Endothelial cell of umbilical vein (primary cell): ENCODE measurements at regions not wholly inside any gene's neighbourhood (a gene's known extent, or its start where the extent isn't known, plus 50 kb on each side); places are given as distances from the start of the nearest gene placed in this dataset.

Source experiments
- BruUV-seq: library from RNA; stranded (reverse); fragments of 400-500 nt; replicated peaks from 2 replicates; lab custom pipeline; 2021; lab: Mats Ljungman, UMichigan
- CTCF ChIA-PET: fragments of 300-600, 350-600 bp; sonication (Branson Sonifier 250); formaldehyde crosslinking; loops from one replicate; lab custom pipeline; 2021; ENCODE audit warnings: antibody characterized with exemption, inconsistent platforms; lab: Charles Lee
- POLR2A ChIA-PET: fragments of 300-600, 350-600 bp; sonication (Branson Sonifier 250); formaldehyde crosslinking; loops from one replicate; lab custom pipeline; 2021; ENCODE audit warnings: antibody characterized with exemption, inconsistent platforms; lab: Charles Lee
- DNase-seq: peaks from one replicate; pipeline ENCODE4 v3.0.0-alpha.2; 2011; ENCODE audit warnings: low read depth, low spot score
- FAIRE-seq: peaks from 2 replicates; lab custom pipeline; 2011; peaks lifted over from hg19 to GRCh38; lab: Jason Lieb, UNC
- H2AFZ ChIP-seq: 2 replicates; pipeline ENCODE4 v1.6.0; 2012; ENCODE audit warnings: low read depth, low read length, control low read depth, inconsistent platforms
- H3K27ac ChIP-seq: 2 replicates; pipeline ENCODE4 v1.5.1; 2011; ENCODE audit warnings: low read depth, mild to moderate bottlenecking, control low read depth, low read length, moderate library complexity; ENCODE audit not compliant: insufficient read depth
- H3K27me3 ChIP-seq, 2 experiments: 2 replicates each; pipeline versions ENCODE4 v1.6.0 to v1.6.1; 2011; ENCODE audit warnings: low read length in 2 of 2, mixed read lengths in 1 of 2; ENCODE audit not compliant: control insufficient read depth in 2 of 2, insufficient read depth in 2 of 2
- H3K36me3 ChIP-seq, 2 experiments: 2 replicates in 1 of 2; 3 replicates in 1 of 2; pipeline ENCODE4 v1.5.1; 2011; ENCODE audit warnings: low read length in 2 of 2, mild to moderate bottlenecking in 1 of 2, moderate library complexity in 1 of 2; ENCODE audit not compliant: control insufficient read depth in 2 of 2, insufficient read depth in 2 of 2; ENCODE audit errors: extremely low read depth in 1 of 2
- H3K4me1 ChIP-seq: 3 replicates; pipeline ENCODE4 v1.5.1; 2011; ENCODE audit warnings: mild to moderate bottlenecking, low read length; ENCODE audit not compliant: control insufficient read depth, insufficient read depth; ENCODE audit errors: extremely low read depth
- H3K4me2 ChIP-seq: 2 replicates; pipeline ENCODE4 v1.6.1; 2011; ENCODE audit warnings: low read length, control low read depth, mixed read lengths; ENCODE audit not compliant: insufficient read depth
- H3K4me3 ChIP-seq, 3 experiments: fragments of 200-600 bp in 1 of 3; sonication (generic), shearing (Covaris generic) in 1 of 3; replicated peaks in 1 of 3; 2 replicates each; pipeline ENCODE4 v1.5.1; 2011 to 2016; ENCODE audit warnings: control low read depth in 3 of 3, low read length in 3 of 3, mild to moderate bottlenecking in 2 of 3, inconsistent platforms in 1 of 3, low read depth in 1 of 3, moderate library complexity in 1 of 3; ENCODE audit not compliant: insufficient read depth in 1 of 3
- H3K79me2 ChIP-seq: 2 replicates; pipeline ENCODE4 v1.6.0; 2012; ENCODE audit warnings: low read length, inconsistent platforms; ENCODE audit not compliant: control insufficient read depth, insufficient read depth
- H3K9ac ChIP-seq: replicated peaks from 2 replicates; pipeline ENCODE3; 2011; ENCODE audit warnings: low read length, control low read depth; ENCODE audit not compliant: insufficient read depth; ENCODE audit errors: extremely low read depth
- H3K9me1 ChIP-seq: replicated peaks from 3 replicates; pipeline ENCODE4 v1.6.0; 2011; ENCODE audit warnings: mild to moderate bottlenecking, low read length; ENCODE audit not compliant: control insufficient read depth, insufficient read depth; ENCODE audit errors: extremely low read depth
- H3K9me3 ChIP-seq: replicated peaks from 2 replicates; pipeline ENCODE4 v1.5.1; 2012; ENCODE audit warnings: low read length, inconsistent platforms; ENCODE audit not compliant: control insufficient read depth, insufficient read depth
- H4K20me1 ChIP-seq: replicated peaks from 2 replicates; pipeline ENCODE3; 2011; ENCODE audit warnings: mild to moderate bottlenecking, low read length; ENCODE audit not compliant: control insufficient read depth, insufficient read depth; ENCODE audit errors: extremely low read depth
- CTCF ChIP-seq, 2 donors: IDR thresholded peaks; 1 replicate in 1 of 2; 2 replicates in 1 of 2; pipeline ENCODE4 v1.5.1; 2011; ENCODE audit warnings: low read length in 2 of 2, mild to moderate bottlenecking in 2 of 2, moderate library complexity in 2 of 2, control low read depth in 1 of 2, inconsistent platforms in 1 of 2, low read depth in 1 of 2; ENCODE audit not compliant: insufficient read depth in 1 of 2; ENCODE audit errors: extremely low read depth in 1 of 2
- EZH2 ChIP-seq: IDR thresholded peaks from 2 replicates; pipeline ENCODE4 v1.6.1; 2012; ENCODE audit warnings: borderline replicate concordance, low read depth, mild to moderate bottlenecking, moderate library complexity, low read length, inconsistent platforms; ENCODE audit not compliant: severe bottlenecking
- FOS ChIP-seq: IDR thresholded peaks from 2 replicates; pipeline ENCODE4 v1.6.1; 2011; ENCODE audit warnings: mild to moderate bottlenecking, low read length, moderate library complexity, borderline replicate concordance; ENCODE audit not compliant: insufficient read depth
- GATA2 ChIP-seq: IDR thresholded peaks from 2 replicates; pipeline ENCODE4 v1.7.0; 2011; ENCODE audit warnings: low read depth, mild to moderate bottlenecking, moderate library complexity, mixed read lengths, low read length; ENCODE audit not compliant: insufficient read length, insufficient read depth
- JUN ChIP-seq: IDR thresholded peaks from 2 replicates; pipeline ENCODE4 v1.6.1; 2011; ENCODE audit warnings: borderline replicate concordance, low read depth; ENCODE audit not compliant: insufficient read length, insufficient read depth
- MAX ChIP-seq: IDR thresholded peaks from 2 replicates; pipeline ENCODE4 v1.6.1; 2011; ENCODE audit not compliant: insufficient read depth, insufficient read length
- MYC ChIP-seq: IDR thresholded peaks from one replicate; pipeline ENCODE4 v1.6.1; 2011; ENCODE audit warnings: mild to moderate bottlenecking, low read depth, low read length
- POLR2A ChIP-seq: IDR thresholded peaks from 2 replicates; pipeline ENCODE4 v1.6.1; 2012; ENCODE audit warnings: low read depth, mild to moderate bottlenecking, control low read depth, low read length
- POLR2AphosphoS5 ChIP-seq: IDR thresholded peaks from 2 replicates; pipeline ENCODE4 v1.6.1; 2012; ENCODE audit warnings: low read depth, mild to moderate bottlenecking, control low read depth, low read length, moderate library complexity; ENCODE audit not compliant: insufficient read depth
- dilution Hi-C: fragments of 300-500 bp; cut with MboI; formaldehyde crosslinking; loops from one replicate; pipeline ENCODE4 v1.15.0; 2019; ENCODE audit warnings: low sequenced_read_pairs; ENCODE audit not compliant: extremely low pct_ligation_motif_present
- intact Hi-C: fragments of 100-400 bp; cut with micrococcal nuclease; formaldehyde crosslinking; loops from one replicate; pipeline ENCODE4 v1.10.0; 2022

DNA sequence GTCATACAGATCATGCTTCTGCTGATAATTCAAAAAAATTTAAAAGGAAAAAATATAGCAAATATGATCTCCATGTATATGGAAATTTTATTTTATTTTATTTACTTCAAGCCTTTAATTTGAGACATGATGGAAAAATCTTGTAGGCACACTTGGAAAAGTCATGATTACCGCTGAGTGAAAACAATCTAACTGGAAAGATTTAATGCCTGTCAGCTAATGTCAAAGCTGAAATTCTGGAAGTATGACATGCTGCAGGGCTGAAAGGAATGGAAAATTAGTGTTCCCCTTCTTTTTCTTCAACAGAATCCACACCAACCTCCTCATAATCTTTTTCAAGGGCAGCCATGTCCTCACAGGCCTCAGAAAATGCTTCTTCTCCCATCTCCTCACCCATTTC, 58.2 kb downstream of the RPRM start:
- intact Hi-C loops (no loop called here), dilution Hi-C loops (no loop called here)
- TF ChIP-seq GATA2 (no peak), FOS (no peak), JUN (no peak), CTCF (IDR thresholded peaks at IDR 0.05; ENCODE audit: extremely low read depth in 1 of 2, insufficient read depth in 1 of 2, low read depth in 1 of 2, low read length in 2 of 2) (no peak), MAX (no peak), POLR2AphosphoS5 (no peak), MYC (no peak), EZH2 (no peak), POLR2A (no peak)
- ChIA-PET CTCF (no interaction called here), POLR2A (no interaction called here)
- no TSS peak for BruUV-seq
- Histone ChIP-seq H3K9me3 (peaks cover 7% of the 10 kb centered on the region), H3K4me1 (no peaks in the 10 kb centered on the region), H3K4me2 (no peak overlapping the region), H3K27ac (no peak overlapping the region), H3K9me1 (no peaks in the 10 kb centered on the region), H4K20me1 (no peaks in the 10 kb centered on the region), H3K79me2 (no peaks in the 10 kb centered on the region), H2AFZ (no peak overlapping the region), H3K27me3 (no peaks in the 10 kb centered on the region), H3K9ac (no peak overlapping the region), H3K36me3 (no peaks in the 10 kb centered on the region), H3K4me3 (no peak overlapping the region)
- DNase-seq (no peak), FAIRE-seq (no peak)
